ENCODE measurements at regions not wholly inside any gene's neighbourhood (a gene's known extent, or its start where the extent isn't known, plus 50 kb on each side); places are given as distances from the start of the nearest gene placed in this dataset.

- H2AK5ac ChIP-seq (ENCODE audit: low read depth, low read length) = peak overlapping the region; percentile 84; the same call in 1 of the 2 replicates
- 0 out of 4 replicates have a peak overlapping the region, but pooled peaks of 1 of the 2 experiments have one; percentile 32 for H4K8ac ChIP-seq (ENCODE audit: low read depth in 2 of 2, low read length in 2 of 2)
- H3K18ac ChIP-seq (ENCODE audit: low read depth, low read length) = peak overlapping the region; percentile 44; the same call in 1 of the 2 replicates
- H2BK15ac ChIP-seq (ENCODE audit: low read depth, low read length) = peak overlapping the region; percentile 92; the same call in 2 of the 3 replicates
- BruUV-seq (replicated peaks) = no TSS peak
- no peaks in the 10 kb centered on the region for H4K20me1 ChIP-seq (ENCODE audit: insufficient read depth, low read length)
- H3K36me3 ChIP-seq (ENCODE audit: control insufficient read depth, insufficient read depth, low read length) = no peaks in the 10 kb centered on the region
- no peak overlapping the region for H3K27ac ChIP-seq (ENCODE audit: insufficient read depth, low read length)
- H3K79me1 ChIP-seq (ENCODE audit: low read depth in 1 of 2, low read length in 2 of 2) = peaks cover 0 to 4% of the 10 kb centered on the region in 2 experiments; a peak in 2 of 4 replicates
- H3K4ac ChIP-seq (ENCODE audit: low read depth, low read length) = peak overlapping the region; percentile 43; the same call in 1 of the 2 replicates
- peaks cover 25% of the 10 kb centered on the region for H3K4me1 ChIP-seq (ENCODE audit: control insufficient read depth, insufficient read depth, low read length)
- H3K14ac ChIP-seq (replicated peaks; ENCODE audit: low read depth, low read length) = peak overlapping the region; percentile 4
- no peak overlapping the region for H3K9ac ChIP-seq (ENCODE audit: low read depth, low read length)
- no peak overlapping the region for H3K23ac ChIP-seq (ENCODE audit: low read depth, low read length)
- ATAC-seq (ENCODE audit: low read depth) (peak; percentile 13; the same call in 1 of the 2 replicates), DNase-seq (peak; percentile 82)
- intact Hi-C loops (cut with micrococcal nuclease) = loop anchor here (10.0 kb wide), 1 partner anchor 355 kb away; no protein-coding TSS in a partner anchor
- WGBS, 2 experiments (ENCODE audit: extremely low coverage in 2 of 2, insufficient read length in 1 of 2) = 90% methylated on average over 4 of the region's 8 CpGs; no CpG with 5 or more reads in 1 of the 2 experiments
- H3K27me3 ChIP-seq (ENCODE audit: control insufficient read depth, insufficient read depth, low read length) = no peaks in the 10 kb centered on the region
- H2BK120ac ChIP-seq (ENCODE audit: low read depth, low read length) = peak overlapping the region; percentile 66
- H2AFZ ChIP-seq (replicated peaks; ENCODE audit: low read length, poor library complexity) = no peak overlapping the region
- H2AK9ac ChIP-seq (replicated peaks; ENCODE audit: low read depth, low read length, poor library complexity) = no peak overlapping the region
- no peak overlapping the region for H3K56ac ChIP-seq (ENCODE audit: extremely low read depth, insufficient read depth, low read length)
- peak overlapping the region; percentile 67; the same call in 1 of the 2 replicates for H2BK20ac ChIP-seq (ENCODE audit: low read depth, low read length)
- dilution Hi-C loops (cut with HindIII; ENCODE audit: low sequenced_read_pairs, unreplicated experiment) = no loop called here
- peak overlapping the region; percentile 32; the same call in 1 of the 2 replicates for H4K5ac ChIP-seq (ENCODE audit: low read depth, low read length)
- peak; percentile 41; the same call in 1 of the 2 replicates for TF ChIP-seq BHLHE40 (IDR thresholded peaks at IDR 0.05; ENCODE audit: low read depth, low read length)
- TF ChIP-seq MAZ (IDR thresholded peaks at IDR 0.05; ENCODE audit: borderline replicate concordance, low read depth, low read length) = no peak
- no peak for TF ChIP-seq NFE2L2 (IDR thresholded peaks at IDR 0.05; ENCODE audit: low read depth, low read length)
- TF ChIP-seq MXI1 (IDR thresholded peaks at IDR 0.05; ENCODE audit: borderline replicate concordance, low read depth, low read length) = 0 out of 2 replicates have a peak, but pooled peaks have one; percentile 17
- peaks cover 27% of the 10 kb centered on the region for H3K9me1 ChIP-seq (ENCODE audit: insufficient read depth, low read length)
- peak overlapping the region; percentile 24; the same call in 1 of the 2 replicates for H3K4me2 ChIP-seq (ENCODE audit: low read depth, low read length)
- ChIA-PET POLR2A (ENCODE audit: unreplicated experiment) (no interaction called here), CTCF (no interaction called here)
- H4K91ac ChIP-seq (ENCODE audit: insufficient read depth, low read depth, low read length) = peak overlapping the region; percentile 70; the same call in 1 of the 2 replicates
- no peaks in the 10 kb centered on the region for H3K9me3 ChIP-seq (ENCODE audit: control insufficient read depth, insufficient read depth, low read length)
- in situ Hi-C loops (cut with MboI; ENCODE audit: low sequenced_read_pairs) = no loop called here
- no peak overlapping the region for H3K4me3 ChIP-seq (ENCODE audit: insufficient read depth, low read depth, low read length)
- H2BK5ac ChIP-seq (ENCODE audit: low read depth, low read length, poor library complexity, severe bottlenecking) = peak overlapping the region; percentile 73
Measured at GRCh38 chr1:178649582-178650350, 75.3 kb upstream of the RALGPS2 start.
